HG02938 (cell line): ENCODE measurements at regions not wholly inside any gene's neighbourhood (a gene's known extent, or its start where the extent isn't known, plus 50 kb on each side); places are given as distances from the start of the nearest gene placed in this dataset.

ENCODE experiments used
- ATAC-seq: cut with Tn5 transposase; IDR thresholded peaks from one replicate; pipeline ENCODE4 v1.9.1; 2021; ENCODE audit warnings: mild to moderate bottlenecking, moderate library complexity; ENCODE audit not compliant: unreplicated experiment

DNA sequence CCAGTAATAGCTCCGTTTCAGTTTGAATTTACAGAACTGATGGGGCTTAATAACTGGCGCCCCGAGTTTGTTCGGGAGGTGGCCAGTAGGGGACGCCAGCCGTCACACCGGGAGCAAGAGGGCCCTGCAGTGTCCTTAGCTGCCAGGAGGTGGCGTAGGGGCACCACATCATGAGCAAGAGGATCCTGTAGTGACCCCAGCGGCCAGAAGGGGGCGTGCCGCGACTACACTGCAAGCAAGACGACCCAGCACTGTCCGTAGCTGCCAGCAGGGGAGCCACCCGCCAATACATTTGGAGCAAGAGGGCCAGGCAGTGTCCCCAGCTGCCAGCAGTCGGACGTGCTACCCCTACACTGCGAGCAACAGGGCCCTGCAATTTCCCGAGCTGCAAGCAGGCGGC lies 663.7 kb upstream of the B3GAT1 start:
- ATAC-seq, result no peak

DNA sequence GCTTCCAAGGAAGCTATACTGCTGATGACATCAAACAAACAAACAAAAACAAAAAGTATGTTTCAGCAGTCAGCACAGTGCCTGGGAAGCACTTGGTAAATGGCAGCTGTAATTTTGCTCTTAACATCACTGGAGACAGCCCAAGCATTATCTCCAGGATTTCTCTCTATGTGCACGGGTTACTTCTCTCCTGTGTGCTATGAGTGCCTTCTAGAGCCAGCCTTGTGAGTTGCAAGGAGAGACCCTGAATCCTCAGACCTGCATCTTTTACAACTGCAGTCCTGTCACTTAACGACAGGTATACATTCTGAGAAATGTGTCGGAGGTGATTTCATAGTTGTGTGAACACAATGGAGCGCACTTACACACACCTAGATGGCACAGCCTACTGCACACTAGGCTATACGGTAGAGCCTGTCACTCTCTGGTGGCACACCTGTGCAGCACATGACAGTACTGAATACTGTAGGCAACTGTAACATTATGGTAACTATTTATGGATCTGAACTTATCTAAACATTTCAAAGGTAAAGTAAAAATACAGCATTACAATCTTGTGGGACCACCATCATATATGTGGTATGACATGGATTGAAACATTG lies 662.5 kb upstream of the B3GAT1 start:
- ATAC-seq, result no peak

DNA sequence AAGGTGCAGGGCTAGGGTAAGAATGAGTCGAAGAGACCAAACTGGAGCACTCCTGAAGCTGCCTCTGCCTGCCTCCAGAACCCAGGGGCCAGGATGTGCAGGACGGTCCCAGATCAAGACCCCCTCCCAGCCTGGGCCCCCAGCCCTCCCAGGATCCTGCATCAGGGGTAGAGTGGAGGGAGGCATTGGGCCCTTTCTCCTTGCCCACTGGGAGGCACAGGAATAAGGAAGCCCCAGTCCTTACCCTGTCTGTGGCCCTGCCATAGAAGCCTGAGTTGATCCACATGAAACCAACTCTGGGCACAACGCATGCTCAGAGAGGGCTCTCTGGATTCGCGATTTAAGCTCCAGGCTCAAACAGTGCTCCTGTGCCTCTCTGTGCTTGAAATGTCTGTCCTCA lies 661.8 kb upstream of the B3GAT1 start:
- ATAC-seq, result no peak

DNA sequence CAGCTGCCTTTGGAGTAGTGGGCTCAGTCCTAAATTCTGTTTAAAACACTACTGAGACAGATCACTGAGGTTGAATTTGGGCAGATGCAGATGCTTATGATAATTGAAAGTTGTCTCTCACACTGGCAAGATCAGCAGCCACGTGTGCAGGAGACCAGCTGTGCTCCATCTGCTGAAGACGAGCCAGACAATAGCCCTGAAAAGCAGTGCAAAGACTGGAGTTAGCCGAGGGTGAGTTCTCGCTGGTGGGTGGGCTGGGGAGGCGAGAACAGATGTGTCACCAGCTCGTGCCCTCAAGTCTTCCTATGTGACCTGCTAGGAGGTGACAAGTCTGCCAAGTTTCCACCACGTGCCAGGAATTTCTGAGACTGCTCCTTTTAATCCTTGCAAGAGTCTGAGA lies 661.3 kb upstream of the B3GAT1 start:
- no peak for ATAC-seq

DNA sequence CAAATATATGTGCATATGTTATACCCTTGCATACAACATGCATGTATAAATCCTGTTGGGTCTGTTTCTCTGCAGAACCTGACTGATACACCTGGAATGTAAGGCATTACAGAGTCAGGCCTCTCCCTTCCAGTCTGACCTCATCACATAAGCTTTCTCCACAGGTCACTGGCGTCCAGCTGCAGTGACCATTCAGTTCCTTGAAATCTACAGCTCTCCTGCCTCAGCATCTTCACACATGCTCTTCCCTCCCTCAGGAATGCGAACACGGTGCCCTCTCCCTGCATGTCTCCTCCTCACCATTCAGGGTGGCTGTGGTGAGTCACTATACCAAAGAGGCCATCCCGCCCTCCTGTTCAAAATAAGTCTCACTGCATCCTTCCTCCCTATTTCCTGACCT lies 657.8 kb upstream of the B3GAT1 start:
- ATAC-seq, result no peak

DNA sequence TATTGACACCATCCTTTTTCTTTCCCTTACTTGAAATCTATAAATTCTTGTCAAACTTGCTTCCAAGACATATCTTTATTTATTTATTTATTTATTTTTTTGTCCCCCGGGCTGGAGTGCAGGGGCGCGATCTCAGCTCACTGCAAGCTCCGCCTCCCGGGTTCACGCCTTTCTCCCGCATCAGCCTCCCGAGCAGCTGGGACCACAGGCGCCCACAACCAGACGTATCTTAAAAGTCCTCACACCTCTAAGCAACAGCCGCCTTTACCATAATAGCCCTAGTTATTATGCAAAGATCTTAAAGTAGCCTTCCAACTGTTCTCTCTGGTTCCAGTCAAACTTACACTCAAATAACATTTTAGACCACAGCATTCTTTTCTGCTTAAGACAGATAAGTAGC lies 657.0 kb upstream of the B3GAT1 start:
- ATAC-seq, result no peak

DNA sequence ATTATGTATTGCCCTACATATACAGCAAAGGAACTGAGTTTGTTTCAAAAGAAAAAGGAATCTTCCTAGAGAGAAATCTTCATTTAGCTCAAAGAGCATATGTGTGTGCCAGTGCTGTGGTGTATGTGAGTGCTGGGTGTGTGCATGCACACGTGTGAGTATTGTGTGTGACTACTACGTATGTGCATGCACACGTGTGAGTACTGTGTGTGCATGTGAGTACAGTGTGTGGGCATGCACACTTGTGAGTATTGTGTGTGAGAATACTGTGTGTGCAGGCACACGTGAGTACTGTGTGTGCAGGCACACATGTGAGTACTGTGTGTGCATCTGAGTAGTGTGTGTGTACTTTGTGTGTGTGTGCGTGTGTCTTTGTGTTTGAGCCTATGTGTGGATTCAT lies 651.0 kb upstream of the B3GAT1 start:
- no peak for ATAC-seq

DNA sequence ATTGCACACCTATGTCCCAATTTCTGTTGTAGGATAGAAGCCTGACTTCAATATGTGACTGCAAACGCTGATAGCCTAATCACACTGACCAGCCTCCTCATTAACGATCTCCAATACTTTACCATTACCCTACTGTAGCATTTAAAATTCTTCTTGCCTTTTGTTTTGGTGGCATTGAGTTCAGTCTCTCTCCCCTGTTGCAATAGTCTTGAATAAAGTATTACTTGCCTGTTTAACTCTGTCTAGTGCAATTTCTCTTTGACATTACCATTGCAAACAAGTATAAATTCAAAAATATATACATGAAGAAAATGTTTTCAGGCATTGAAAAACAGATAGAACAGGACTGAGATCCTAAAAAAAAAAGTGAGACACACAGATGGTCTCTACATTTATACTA lies 649.1 kb upstream of the B3GAT1 start:
- ATAC-seq, result no peak

DNA sequence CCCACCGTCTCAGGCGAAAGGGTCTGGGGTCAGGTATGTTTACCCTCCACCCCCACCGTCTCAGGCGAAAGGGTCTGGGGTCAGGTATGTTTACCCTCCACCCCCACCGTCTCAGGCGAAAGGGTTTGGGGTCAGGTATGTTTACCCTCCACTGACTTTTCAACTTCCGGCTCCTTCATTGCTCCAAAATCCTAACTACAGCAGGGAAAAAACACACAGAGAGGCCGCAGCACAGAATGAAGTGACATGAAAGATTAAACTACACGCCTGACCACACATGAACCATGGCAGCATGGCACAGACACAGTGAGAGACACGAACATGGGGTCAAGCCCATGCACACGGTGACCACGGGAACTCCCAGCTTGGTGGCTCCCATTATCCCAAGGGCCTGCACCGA lies 634.9 kb upstream of the B3GAT1 start:
- ATAC-seq, result no peak

DNA sequence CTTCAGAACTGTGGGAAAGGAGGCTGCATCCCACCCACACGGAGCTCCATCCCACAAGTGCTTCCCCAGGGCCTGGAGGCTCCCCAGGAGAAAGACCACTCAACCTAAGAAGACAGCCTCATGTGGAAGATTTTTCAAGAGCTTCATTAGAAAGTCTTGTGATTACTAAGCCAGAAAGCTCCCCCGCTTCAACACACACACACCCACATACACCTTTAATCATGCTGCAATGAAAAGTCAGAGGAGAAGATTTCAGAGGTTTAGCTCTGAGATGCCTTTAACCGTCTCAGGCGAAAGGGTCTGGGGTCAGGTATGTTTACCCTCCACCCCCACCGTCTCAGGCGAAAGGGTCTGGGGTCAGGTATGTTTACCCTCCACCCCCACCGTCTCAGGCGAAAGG lies 634.5 kb upstream of the B3GAT1 start:
- ATAC-seq, result no peak

DNA sequence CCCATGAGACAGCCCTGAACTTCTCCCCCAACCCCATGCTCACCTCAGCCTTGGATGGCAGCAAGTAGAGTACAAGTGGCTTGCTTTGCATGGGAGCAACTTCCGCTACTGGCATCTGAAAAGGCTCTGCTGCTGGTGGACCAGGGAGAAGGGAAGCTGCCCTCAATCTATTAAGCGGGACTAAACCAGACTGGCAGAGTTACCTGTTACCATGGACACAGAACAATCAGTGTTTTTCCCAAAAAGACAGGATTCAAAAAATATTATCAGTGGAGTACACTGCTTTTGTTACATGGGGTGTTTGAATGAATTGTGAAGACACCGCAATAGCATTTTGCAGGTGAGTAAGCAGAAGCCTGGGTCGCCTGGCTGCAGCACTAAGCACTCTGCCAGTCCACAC lies 631.4 kb upstream of the B3GAT1 start:
- ATAC-seq, result no peak

DNA sequence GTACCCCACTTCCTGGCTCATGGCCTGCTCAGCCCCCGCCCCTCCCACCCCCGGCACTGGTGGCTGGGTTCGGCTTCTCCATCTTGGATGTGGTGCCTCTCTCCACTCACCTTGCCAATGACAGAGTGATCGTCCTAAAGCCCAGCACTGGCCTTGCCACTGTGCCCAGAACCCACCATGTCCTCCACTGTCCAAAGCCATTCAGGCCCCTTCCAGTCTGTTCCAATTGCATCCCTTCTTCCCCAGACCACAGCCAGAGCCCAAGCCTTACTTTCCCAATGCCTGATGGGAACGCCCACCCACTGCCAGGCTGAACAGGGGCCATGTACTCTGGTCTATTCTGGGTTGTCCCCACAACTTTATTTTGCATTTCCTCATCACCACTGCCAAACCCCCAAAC lies 625.8 kb upstream of the B3GAT1 start:
- no peak for ATAC-seq

DNA sequence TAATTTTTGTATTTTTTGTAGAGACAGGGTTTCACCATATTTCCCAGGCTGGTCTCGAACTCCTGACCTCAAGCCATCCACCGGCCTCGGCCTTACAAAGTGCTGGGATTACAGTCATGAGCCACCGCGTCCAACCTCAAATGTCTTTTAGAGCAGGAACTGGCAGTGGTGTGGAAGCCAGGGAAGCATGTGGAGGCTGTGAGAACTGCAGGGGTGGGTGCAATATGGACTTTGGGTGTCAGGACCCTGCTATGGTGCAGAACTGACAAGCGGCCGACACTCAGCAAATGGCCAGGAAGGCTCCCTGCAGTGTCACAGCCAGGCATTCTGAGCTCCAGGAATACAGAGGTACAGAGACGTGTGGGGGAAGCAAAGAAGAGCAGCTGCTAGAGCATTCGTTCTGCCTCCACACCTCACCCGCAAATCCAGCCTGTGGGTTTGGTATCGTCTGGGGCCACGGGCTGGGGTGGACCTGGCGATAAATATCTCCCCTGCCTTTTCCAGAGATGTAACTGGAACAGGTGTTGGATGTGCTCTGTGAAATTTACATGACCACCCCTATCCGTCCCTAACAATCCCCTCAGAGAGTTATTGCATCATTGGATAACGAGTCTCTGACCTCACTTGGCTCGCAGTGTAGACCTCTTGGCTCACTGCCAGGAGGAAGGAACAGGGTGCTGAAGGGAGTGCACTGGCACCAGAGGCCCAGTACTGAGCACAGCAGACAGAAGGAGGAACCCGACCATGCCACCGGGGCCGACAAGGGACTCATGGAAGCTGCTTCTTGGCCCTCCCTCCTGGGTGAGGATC lies 624.7 kb upstream of the B3GAT1 start:
- no peak for ATAC-seq

DNA sequence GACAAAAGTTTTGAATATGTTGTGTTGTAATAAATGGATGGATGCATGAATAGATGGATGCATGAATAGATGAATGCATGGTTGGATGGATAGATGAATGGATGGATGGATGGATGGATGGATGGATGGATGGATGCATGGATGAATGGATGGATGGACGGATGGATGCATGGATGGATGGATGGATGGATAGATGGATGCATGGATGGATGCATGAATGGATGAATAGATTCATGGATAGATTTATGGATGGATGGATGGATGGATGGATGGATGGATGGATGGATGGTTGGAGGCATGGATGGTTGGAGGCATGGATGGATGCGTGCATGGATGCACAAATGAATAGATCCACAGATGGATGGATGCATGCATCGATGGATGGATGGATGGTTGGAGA lies 623.2 kb upstream of the B3GAT1 start:
- ATAC-seq, result no peak

DNA sequence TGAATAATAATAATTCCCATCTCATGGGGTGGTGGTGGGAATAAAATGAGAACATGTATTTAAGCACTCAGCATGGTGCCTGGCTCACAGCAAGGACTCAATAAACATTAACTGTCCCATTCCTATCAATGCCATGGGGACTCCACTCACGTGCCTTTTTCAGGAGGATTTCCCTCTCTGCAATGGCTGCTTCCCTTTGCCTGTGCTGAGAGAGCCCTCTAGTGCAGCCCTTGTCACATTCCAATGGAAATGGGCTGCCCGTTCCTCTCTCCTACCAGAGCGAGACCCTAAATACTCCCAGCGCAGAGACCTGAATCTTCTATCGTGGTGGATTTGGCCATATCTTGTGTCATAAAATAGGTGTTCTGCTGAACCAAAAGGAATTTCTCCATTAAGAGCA lies 621.5 kb upstream of the B3GAT1 start:
- ATAC-seq, result no peak

DNA sequence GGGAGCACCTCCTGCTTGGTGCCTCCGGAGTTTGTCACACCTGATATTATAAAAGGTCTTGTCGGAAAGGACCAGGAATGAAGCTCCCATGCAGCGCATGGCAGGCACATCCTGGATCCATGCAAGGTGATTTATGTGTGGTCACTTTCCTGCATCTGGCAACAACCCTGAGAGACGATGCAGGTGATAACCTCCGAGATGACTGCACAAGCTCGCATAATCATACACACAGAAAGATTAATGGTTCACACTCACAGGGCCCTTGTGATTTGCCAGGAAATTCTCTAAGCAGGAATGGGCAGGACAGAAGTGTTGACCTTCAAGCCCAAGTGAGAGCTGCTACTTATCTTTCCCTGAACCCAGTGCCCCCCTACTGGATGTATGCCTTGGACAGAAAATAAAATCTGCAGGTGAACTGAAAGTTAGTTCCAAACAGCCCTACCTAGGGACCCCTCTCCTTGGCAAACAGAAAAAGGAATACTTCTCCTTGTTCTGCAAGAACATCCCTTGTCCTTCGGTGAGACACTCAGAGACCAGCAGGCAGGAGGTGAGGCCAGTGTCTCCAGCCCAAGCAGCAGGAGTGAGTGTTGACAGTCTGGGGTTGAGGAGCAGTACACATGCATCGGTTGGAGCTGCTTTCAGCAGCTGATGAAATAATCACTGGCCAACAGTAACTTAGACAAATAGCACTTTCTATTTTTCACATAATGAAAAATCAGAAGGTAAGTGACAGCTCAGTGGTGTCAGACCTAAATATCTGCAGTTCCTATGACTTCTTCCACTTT lies 619.4 kb upstream of the B3GAT1 start:
- no peak for ATAC-seq

DNA sequence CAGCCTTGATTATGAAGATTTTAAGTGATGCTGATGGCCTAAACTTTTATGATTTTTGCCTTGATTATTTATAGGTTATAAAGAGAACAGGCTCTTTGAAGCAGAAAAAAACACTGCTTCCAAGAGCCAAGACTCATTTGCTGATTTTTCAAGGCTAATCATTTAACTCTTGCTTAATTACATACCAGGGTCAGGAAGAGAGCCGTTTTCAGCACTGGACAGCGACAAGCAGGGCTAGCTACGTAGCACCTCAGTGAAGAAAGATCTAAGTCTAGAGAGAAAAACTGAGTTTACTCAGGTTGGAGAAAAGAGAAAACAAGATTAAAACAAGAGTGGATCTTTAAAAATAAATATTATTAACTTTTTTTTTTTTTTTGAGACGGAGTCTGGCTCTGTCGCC lies 615.4 kb upstream of the B3GAT1 start:
- no peak for ATAC-seq

DNA sequence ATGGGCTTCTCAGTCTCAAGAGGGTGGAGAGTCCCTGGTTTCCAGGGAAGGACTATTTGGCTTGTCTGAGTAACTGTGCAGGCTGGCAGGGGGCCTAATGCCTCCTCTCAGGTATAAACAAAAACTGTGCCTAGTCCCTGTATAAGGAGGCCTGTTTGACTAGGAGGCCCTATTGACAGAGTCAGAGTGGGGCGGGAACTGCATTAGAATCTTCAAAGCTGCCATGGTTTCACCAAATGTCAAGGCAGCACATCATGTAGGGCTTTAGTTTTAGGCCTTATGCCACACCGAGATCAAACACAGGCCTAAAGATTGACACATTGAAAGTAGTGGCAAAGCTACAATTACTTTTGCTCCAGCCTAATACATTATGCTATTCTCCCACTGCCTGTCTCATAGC lies 611.5 kb upstream of the B3GAT1 start:
- ATAC-seq, result no peak

DNA sequence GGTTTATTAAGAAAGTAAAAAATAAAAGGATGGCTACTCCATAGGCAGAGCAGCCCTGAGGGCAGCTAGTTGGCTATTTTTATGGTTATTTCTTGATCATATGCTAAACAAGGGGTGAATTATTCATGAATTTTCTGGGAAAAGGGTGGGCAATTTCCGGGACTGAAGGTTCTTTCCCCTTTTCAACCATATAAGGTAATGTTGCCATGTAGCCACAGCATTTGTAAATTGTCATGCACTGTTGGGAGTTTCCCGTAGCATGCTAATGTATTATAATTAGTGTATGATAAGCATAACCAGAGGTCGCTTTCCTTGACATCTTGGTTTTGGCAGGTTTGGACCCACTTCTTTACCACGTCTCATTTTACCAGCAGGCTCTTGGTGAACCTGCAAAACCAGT lies 610.4 kb upstream of the B3GAT1 start:
- ATAC-seq, result no peak

DNA sequence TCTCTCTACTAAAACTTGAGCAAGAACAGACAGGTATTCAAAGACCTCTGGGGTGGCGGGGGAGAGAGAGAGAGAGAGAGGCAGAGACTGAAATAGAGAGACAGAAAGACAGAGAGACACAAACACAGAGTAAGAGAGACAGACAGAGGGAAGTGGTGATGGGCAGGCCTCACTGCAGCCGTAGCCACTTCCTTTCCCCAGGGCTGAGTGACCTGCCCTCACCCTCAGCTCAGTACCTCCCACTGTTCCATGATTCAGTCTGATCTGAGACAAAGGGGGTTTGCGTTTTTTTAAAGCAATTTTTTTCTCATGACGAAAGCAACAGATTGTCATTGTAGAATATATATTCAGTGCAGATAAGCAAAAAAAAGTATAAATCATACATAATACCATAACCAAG lies 607.9 kb upstream of the B3GAT1 start:
- ATAC-seq, result no peak

DNA sequence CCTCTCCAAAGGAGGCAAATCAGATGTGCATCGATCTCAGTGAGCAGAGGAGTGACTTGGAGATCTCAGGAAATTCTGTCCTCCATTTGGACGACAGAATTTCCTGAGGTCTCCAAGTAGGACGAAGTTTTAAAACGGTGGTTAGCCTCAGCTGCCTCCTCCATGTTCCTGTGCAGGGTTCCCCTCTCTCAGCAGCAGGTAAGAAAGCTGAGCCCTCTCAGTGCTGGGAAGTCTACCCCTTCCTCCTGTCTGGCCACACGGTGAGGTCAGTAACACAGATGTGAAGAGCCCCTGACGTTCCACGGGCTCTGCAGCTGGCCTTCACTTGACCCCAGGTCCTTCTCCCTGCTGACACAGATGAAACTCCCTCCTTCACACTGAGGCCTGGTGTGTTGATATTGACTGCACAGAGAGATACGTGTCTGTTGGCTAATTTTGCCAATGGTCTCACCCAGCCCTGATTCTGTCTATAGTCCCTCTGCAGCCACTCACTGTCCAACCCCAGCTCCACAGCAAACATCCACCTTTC lies 607.4 kb upstream of the B3GAT1 start:
- no peak for ATAC-seq

DNA sequence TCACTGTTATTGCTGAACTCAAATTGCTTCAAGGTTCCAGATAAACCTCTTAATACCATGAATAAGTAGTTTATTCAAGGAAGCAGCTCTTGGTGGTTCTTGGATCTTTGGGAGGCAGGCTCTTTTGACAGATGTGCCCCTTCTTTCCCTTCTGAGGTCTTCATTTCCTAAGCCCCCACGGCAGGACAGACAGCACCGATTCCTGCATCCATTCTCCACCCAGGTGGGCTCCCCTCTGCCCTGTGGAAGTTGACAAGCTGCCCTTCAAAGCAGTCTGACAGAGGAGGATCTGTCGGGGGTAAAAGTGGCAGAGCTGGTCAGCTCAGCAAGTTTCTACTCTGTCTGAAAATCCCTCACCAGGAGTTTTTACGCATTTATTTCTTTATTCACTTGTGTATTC lies 605.3 kb upstream of the B3GAT1 start:
- no peak for ATAC-seq
